Vagina (tissue), 2 donors: ENCODE measurements at regions not wholly inside any gene's neighbourhood (a gene's known extent, or its start where the extent isn't known, plus 50 kb on each side); places are given as distances from the start of the nearest gene placed in this dataset.

Source experiments
- DNase-seq, 2 donors: peaks; one replicate each; pipeline ENCODE4 v3.0.0-alpha.2; 2017; ENCODE audit errors: extremely low spot score in 2 of 2
- H3K27ac ChIP-seq: fragments of 200-600 bp; sonication (generic); one replicate; pipeline ENCODE4 v1.5.1; 2019
- H3K27me3 ChIP-seq: fragments of 200-600 bp; sonication (generic); one replicate; pipeline ENCODE4 v1.5.1; 2019
- H3K36me3 ChIP-seq, 2 donors: fragments of 200-600 bp; sonication (generic); one replicate each; pipeline ENCODE4 v1.5.1; 2017 to 2019
- H3K4me1 ChIP-seq: fragments of 200-600 bp; sonication (generic); one replicate; pipeline ENCODE4 v1.5.1; 2019
- H3K4me3 ChIP-seq, 2 donors: fragments of 200-600 bp; sonication (generic); 1 replicate in 1 of 2; 2 replicates in 1 of 2; pipeline ENCODE4 v1.5.1; 2016 to 2019
- H3K9me3 ChIP-seq: fragments of 200-600 bp; sonication (generic); one replicate; pipeline ENCODE4 v1.5.1; 2019
- CTCF ChIP-seq, 3 experiments: fragments of 450-650 bp in 2 of 3; fragments of 200-600 bp in 1 of 3; sonication (generic) in 1 of 3; IDR thresholded peaks; one replicate each; pipeline ENCODE4 v1.5.1; 2017 to 2019; ENCODE audit warnings: antibody characterized with exemption in 3 of 3, mild to moderate bottlenecking in 2 of 3, moderate library complexity in 2 of 3
- POLR2A ChIP-seq, 2 donors: fragments of 450-650 bp; IDR thresholded peaks; one replicate each; pipeline ENCODE4 v1.6.1; 2017; ENCODE audit warnings: antibody characterized with exemption in 2 of 2, mild to moderate bottlenecking in 2 of 2, moderate library complexity in 2 of 2
- POLR2AphosphoS5 ChIP-seq, 2 donors: sonication (generic); formaldehyde crosslinking; IDR thresholded peaks; one replicate each; pipeline ENCODE4 v1.9.0; 2017; ENCODE audit warnings: antibody characterized with exemption in 2 of 2, mild to moderate bottlenecking in 2 of 2, low read depth in 1 of 2; ENCODE audit not compliant: insufficient read depth in 1 of 2
- intact Hi-C: fragments of 100-400 bp; cut with DNase I; formaldehyde crosslinking; loops from one replicate; pipeline ENCODE4 v1.15.1; 2023

DNA sequence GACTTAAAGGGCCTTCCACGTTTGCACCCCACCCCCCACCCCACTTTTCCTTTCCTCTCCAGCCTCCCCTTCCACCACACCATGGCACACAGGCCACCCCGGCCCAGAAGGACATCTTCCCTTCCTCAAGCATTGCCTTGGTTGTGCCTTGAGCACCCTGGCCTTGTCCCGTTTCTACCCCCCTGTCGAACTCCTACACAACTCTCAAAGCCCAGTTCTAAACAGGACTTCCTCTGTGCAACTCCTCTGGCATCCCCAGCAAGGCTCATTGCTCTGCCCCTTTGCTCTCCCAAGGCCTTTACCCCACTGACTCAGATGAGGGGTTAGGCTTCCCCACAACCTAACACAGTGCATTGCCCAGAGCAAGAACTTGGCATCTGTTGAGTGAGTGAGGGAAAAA is 136.1 kb downstream of the HERPUD2 start:
- Histone ChIP-seq H3K9me3 (no peaks in the 10 kb centered on the region), H3K36me3 (no peaks in the 10 kb centered on the region), H3K4me1 (peaks cover 7% of the 10 kb centered on the region), H3K27me3 (no peaks in the 10 kb centered on the region), H3K27ac (no peak overlapping the region), H3K4me3 (no peak overlapping the region)
- TF ChIP-seq CTCF (IDR thresholded peaks at IDR 0.05) = no peak
- no peak for TF ChIP-seq POLR2AphosphoS5 (IDR thresholded peaks at IDR 0.05; ENCODE audit: insufficient read depth in 1 of 2, low read depth in 1 of 2)
- TF ChIP-seq POLR2A (IDR thresholded peaks at IDR 0.05) = no peak
- intact Hi-C loops = no loop called here
- DNase-seq = peak in 1 of 2 donors; percentile 80

DNA sequence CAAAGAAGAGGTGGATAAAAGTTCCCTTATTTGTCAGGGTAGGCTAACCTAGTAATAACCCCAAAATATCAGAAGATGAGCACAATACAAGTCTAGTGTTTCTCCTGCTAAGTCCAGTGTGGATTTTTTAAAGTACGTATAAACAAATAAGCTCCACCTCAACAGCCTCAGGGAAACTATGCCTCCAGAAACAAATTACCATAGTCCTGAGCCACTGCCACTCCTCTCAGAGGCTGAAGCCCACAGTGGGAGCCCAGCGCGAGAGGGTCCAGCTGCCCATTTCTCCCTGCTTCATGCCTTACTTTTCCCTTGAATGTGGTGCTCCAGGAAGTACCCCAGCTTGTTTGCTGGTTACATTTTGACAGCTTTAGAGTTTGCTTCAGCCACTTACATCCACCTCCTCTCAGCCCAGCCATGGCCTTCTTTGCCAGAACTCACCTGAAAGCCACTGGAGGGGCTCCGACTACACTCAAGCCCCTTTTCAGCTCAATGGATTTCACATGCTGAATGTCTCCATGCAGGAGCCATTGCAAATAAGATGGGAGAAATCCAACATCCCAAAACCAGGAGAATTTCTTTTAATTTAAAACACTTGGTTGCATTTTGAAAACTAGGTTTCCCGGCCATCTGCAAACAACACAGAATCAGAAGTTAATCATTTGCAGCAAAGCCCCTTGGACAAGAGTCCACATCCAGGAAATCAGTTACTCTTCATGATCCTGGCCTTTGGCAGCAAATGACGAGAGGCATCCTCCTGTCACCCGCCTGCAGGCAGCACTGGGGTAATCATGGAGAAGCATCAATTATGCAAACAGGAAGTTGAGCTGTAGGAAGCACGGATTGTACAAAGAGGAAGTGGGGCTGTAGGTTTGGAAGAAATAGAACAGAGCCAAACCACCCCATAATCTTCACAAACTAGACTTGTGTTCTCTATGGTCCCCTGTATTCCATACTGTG is 138.1 kb downstream of the HERPUD2 start:
- intact Hi-C loops = no loop called here

GRCh38 chr7:35555934-35556333 is 139.0 kb downstream of the HERPUD2 start:
- Histone ChIP-seq H3K4me1 (peaks cover 19% of the 10 kb centered on the region), H3K27me3 (no peaks in the 10 kb centered on the region), H3K9me3 (no peaks in the 10 kb centered on the region), H3K27ac (no peak overlapping the region), H3K4me3 (no peak overlapping the region), H3K36me3 (no peaks in the 10 kb centered on the region)
- TF ChIP-seq POLR2AphosphoS5 (IDR thresholded peaks at IDR 0.05; ENCODE audit: insufficient read depth in 1 of 2, low read depth in 1 of 2) (no peak), POLR2A (IDR thresholded peaks at IDR 0.05) (no peak), CTCF (IDR thresholded peaks at IDR 0.05) (no peak)
- intact Hi-C loops = no loop called here
- DNase-seq = no peak

More for the DNA sequence above, 138.1 kb downstream of the HERPUD2 start:
- Histone ChIP-seq H3K4me3 (no peak overlapping the region), H3K9me3 (no peaks in the 10 kb centered on the region), H3K27ac (no peak overlapping the region), H3K4me1 (peaks cover 19% of the 10 kb centered on the region), H3K36me3 (no peaks in the 10 kb centered on the region), H3K27me3 (no peaks in the 10 kb centered on the region)
- TF ChIP-seq POLR2AphosphoS5 (IDR thresholded peaks at IDR 0.05; ENCODE audit: insufficient read depth in 1 of 2, low read depth in 1 of 2) = no peak
- no peak for TF ChIP-seq POLR2A (IDR thresholded peaks at IDR 0.05)
- TF ChIP-seq CTCF (IDR thresholded peaks at IDR 0.05) = no peak
- DNase-seq = peak; percentile 56 to 58

GRCh38 chr7:35555386-35555785 is 139.5 kb downstream of the HERPUD2 start:
- Histone ChIP-seq H3K36me3 (no peaks in the 10 kb centered on the region), H3K27me3 (no peaks in the 10 kb centered on the region), H3K9me3 (no peaks in the 10 kb centered on the region), H3K4me1 (peaks cover 19% of the 10 kb centered on the region), H3K4me3 (no peak overlapping the region), H3K27ac (no peak overlapping the region)
- intact Hi-C loops = no loop called here
- DNase-seq = peak; percentile 22 to 37
- TF ChIP-seq POLR2AphosphoS5 (IDR thresholded peaks at IDR 0.05; ENCODE audit: insufficient read depth in 1 of 2, low read depth in 1 of 2) = no peak
- no peak for TF ChIP-seq CTCF (IDR thresholded peaks at IDR 0.05)
- TF ChIP-seq POLR2A (IDR thresholded peaks at IDR 0.05) = no peak

DNA sequence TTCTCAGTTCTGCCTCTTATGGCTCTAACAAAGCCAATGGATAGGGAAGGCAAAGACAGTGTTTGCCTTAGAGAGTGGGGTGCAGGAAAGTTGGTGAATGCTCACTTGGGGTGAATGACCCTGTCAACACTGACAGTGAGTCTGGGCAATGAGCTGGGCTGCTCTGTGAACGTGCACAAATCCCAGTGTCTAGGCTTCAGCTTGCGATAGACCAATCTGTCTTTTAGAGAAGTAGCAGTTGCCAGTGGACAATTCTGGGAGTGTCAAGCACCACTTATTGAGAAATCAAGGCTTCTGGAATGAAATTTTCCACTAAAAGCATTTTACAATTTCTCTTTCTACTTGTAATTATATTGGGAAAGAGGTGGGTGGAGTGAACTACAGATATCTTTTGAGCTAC is 141.4 kb downstream of the HERPUD2 start:
- Histone ChIP-seq H3K4me1 (peaks cover 19% of the 10 kb centered on the region), H3K4me3 (no peak overlapping the region), H3K36me3 (no peaks in the 10 kb centered on the region), H3K9me3 (no peaks in the 10 kb centered on the region), H3K27ac (no peak overlapping the region), H3K27me3 (no peaks in the 10 kb centered on the region)
- intact Hi-C loops = no loop called here
- no peak for TF ChIP-seq CTCF (IDR thresholded peaks at IDR 0.05)
- no peak for TF ChIP-seq POLR2A (IDR thresholded peaks at IDR 0.05)
- TF ChIP-seq POLR2AphosphoS5 (IDR thresholded peaks at IDR 0.05; ENCODE audit: insufficient read depth in 1 of 2, low read depth in 1 of 2) = no peak
- peak in 1 of 2 donors; percentile 60 for DNase-seq
